A673 (cell line): ENCODE measurements at regions not wholly inside any gene's neighbourhood (a gene's known extent, or its start where the extent isn't known, plus 50 kb on each side); places are given as distances from the start of the nearest gene placed in this dataset.

ENCODE experiments used
- CTCF ChIP-seq: fragments of 300-800, 200-600 bp; sonication (generic); conservative IDR thresholded peaks from 2 replicates; pipeline ENCODE4 v1.5.1; 2017; ENCODE audit warnings: low read depth, mild to moderate bottlenecking, antibody characterized with exemption, low read length, moderate library complexity, mixed read lengths
- EZH2 ChIP-seq: fragments of 200-600 bp; sonication (generic); IDR thresholded peaks from 2 replicates; pipeline ENCODE4 v1.6.1; 2017; ENCODE audit warnings: borderline replicate concordance, low read depth, mild to moderate bottlenecking, mixed read lengths, antibody characterized with exemption, low read length; ENCODE audit not compliant: poor library complexity, severe bottlenecking

- TF ChIP-seq EZH2 (no peak), CTCF (no peak)
Observed at GRCh38 chr12:24034894-24035293, 85.4 kb upstream of the SOX5 start.
